Ectodermal cell (in vitro differentiated cells): ENCODE measurements at regions not wholly inside any gene's neighbourhood (a gene's known extent, or its start where the extent isn't known, plus 50 kb on each side); places are given as distances from the start of the nearest gene placed in this dataset.

Experiments used
- H3K27ac ChIP-seq: 2 replicates; pipeline ENCODE4 v1.7.0; 2013; ENCODE audit warnings: mild to moderate bottlenecking, low read depth, low read length; ENCODE audit not compliant: insufficient read depth, poor library complexity, severe bottlenecking
- H3K27me3 ChIP-seq: 2 replicates; pipeline ENCODE4 v1.7.0; 2013; ENCODE audit warnings: mild to moderate bottlenecking, low read length; ENCODE audit not compliant: insufficient read depth, control insufficient read depth, poor library complexity, severe bottlenecking
- H3K36me3 ChIP-seq: one replicate; pipeline ENCODE4 v1.7.0; 2013; ENCODE audit warnings: low read length; ENCODE audit not compliant: control insufficient read depth, insufficient read depth
- H3K4me1 ChIP-seq: one replicate; pipeline ENCODE4 v1.7.0; 2013; ENCODE audit warnings: low read length; ENCODE audit not compliant: control insufficient read depth, insufficient read depth
- H3K4me3 ChIP-seq: 2 replicates; pipeline ENCODE4 v1.7.0; 2013; ENCODE audit warnings: low read depth, low read length, control low read depth; ENCODE audit not compliant: insufficient read depth
- H3K9me3 ChIP-seq: 2 replicates; pipeline ENCODE4 v1.7.0; 2013; ENCODE audit warnings: mild to moderate bottlenecking, low read length, moderate library complexity; ENCODE audit not compliant: control insufficient read depth
- WGBS, 2 experiments: methylation state at CpG; one replicate each; pipeline ENCODE4 v1.1.7; 2013; ENCODE audit warnings: missing lambda C conversion rate in 2 of 2; 5-methylcytosine and 5-hydroxymethylcytosine counted together

GRCh38 chr9:8014997-8015682 lies 215.6 kb upstream of the DMAC1 start:
- H3K9me3 ChIP-seq = no peaks in the 10 kb centered on the region
- peaks cover 3% of the 10 kb centered on the region for H3K4me1 ChIP-seq
- no peaks in the 10 kb centered on the region for H3K27me3 ChIP-seq
- H3K4me3 ChIP-seq = no peak overlapping the region
- 89 to 90% methylated on average over 2 of the region's 2 CpGs for WGBS, 2 experiments
- H3K36me3 ChIP-seq = no peaks in the 10 kb centered on the region
- no peak overlapping the region for H3K27ac ChIP-seq

GRCh38 chr9:8012986-8013385 lies 213.4 kb upstream of the DMAC1 start:
- Histone ChIP-seq H3K9me3 (no peaks in the 10 kb centered on the region), H3K36me3 (no peaks in the 10 kb centered on the region), H3K4me3 (no peak overlapping the region), H3K4me1 (no peaks in the 10 kb centered on the region), H3K27me3 (no peaks in the 10 kb centered on the region), H3K27ac (no peak overlapping the region)
- 85 to 90% methylated on average over 6 of the region's 6 CpGs for WGBS, 2 experiments

- H3K4me3 ChIP-seq = no peak overlapping the region
Observed at GRCh38 chr9:8011974-8012373, 212.4 kb upstream of the DMAC1 start.

GRCh38 chr9:7996558-7996957 lies 197.0 kb upstream of the DMAC1 start:
- H3K4me3 ChIP-seq = no peak overlapping the region
- H3K36me3 ChIP-seq = no peaks in the 10 kb centered on the region
- H3K27me3 ChIP-seq = no peaks in the 10 kb centered on the region
- no peaks in the 10 kb centered on the region for H3K4me1 ChIP-seq
- 85 to 94% methylated on average over 1 of the region's 1 CpG for WGBS, 2 experiments
- no peaks in the 10 kb centered on the region for H3K9me3 ChIP-seq
- H3K27ac ChIP-seq = no peak overlapping the region

More at GRCh38 chr9:8011974-8012373, 212.4 kb upstream of the DMAC1 start:
- Histone ChIP-seq H3K4me1 (no peaks in the 10 kb centered on the region), H3K36me3 (no peaks in the 10 kb centered on the region), H3K9me3 (no peaks in the 10 kb centered on the region), H3K27me3 (no peaks in the 10 kb centered on the region), H3K27ac (no peak overlapping the region)
- 97 to 100% methylated on average over 1 of the region's 1 CpG for WGBS, 2 experiments

GRCh38 chr9:7988644-7989280 lies 189.2 kb upstream of the DMAC1 start:
- WGBS, 2 experiments = 71 to 73% methylated on average over 1 of the region's 1 CpG
- no peak overlapping the region for H3K27ac ChIP-seq
- H3K36me3 ChIP-seq = no peaks in the 10 kb centered on the region
- no peak overlapping the region for H3K4me3 ChIP-seq
- no peaks in the 10 kb centered on the region for H3K4me1 ChIP-seq
- no peaks in the 10 kb centered on the region for H3K9me3 ChIP-seq
- no peaks in the 10 kb centered on the region for H3K27me3 ChIP-seq

GRCh38 chr9:7984692-7985091 lies 185.1 kb upstream of the DMAC1 start:
- H3K36me3 ChIP-seq = no peaks in the 10 kb centered on the region
- H3K4me3 ChIP-seq = no peak overlapping the region
- no peak overlapping the region for H3K27ac ChIP-seq
- 89 to 91% methylated on average over 4 to 5 of the region's 5 CpGs for WGBS, 2 experiments
- peaks cover 4% of the 10 kb centered on the region for H3K4me1 ChIP-seq
- H3K27me3 ChIP-seq = no peaks in the 10 kb centered on the region
- no peaks in the 10 kb centered on the region for H3K9me3 ChIP-seq

- Histone ChIP-seq H3K36me3 (no peaks in the 10 kb centered on the region), H3K9me3 (no peaks in the 10 kb centered on the region), H3K27me3 (no peaks in the 10 kb centered on the region), H3K4me3 (no peak overlapping the region), H3K4me1 (peaks cover 4% of the 10 kb centered on the region), H3K27ac (no peak overlapping the region)
- 63 to 88% methylated on average over 1 of the region's 2 CpGs for WGBS, 2 experiments
Observed at GRCh38 chr9:7984203-7984602, 184.6 kb upstream of the DMAC1 start.

GRCh38 chr9:7983490-7983889 lies 183.9 kb upstream of the DMAC1 start:
- 71 to 77% methylated on average over 4 to 5 of the region's 5 CpGs for WGBS, 2 experiments
- no peak overlapping the region for H3K27ac ChIP-seq

GRCh38 chr9:7982907-7983306 lies 183.3 kb upstream of the DMAC1 start:
- no peaks in the 10 kb centered on the region for H3K36me3 ChIP-seq
- WGBS, 2 experiments = 86 to 89% methylated on average over 4 of the region's 4 CpGs
- H3K4me1 ChIP-seq = peaks cover 4% of the 10 kb centered on the region
- no peak overlapping the region for H3K27ac ChIP-seq
- no peaks in the 10 kb centered on the region for H3K27me3 ChIP-seq
- H3K4me3 ChIP-seq = no peak overlapping the region
- H3K9me3 ChIP-seq = no peaks in the 10 kb centered on the region

More at GRCh38 chr9:7983490-7983889, 183.9 kb upstream of the DMAC1 start:
- Histone ChIP-seq H3K9me3 (no peaks in the 10 kb centered on the region), H3K4me1 (peaks cover 4% of the 10 kb centered on the region), H3K4me3 (no peak overlapping the region), H3K27me3 (no peaks in the 10 kb centered on the region), H3K36me3 (no peaks in the 10 kb centered on the region)

- Histone ChIP-seq H3K4me1 (peaks cover 4% of the 10 kb centered on the region), H3K36me3 (no peaks in the 10 kb centered on the region), H3K27me3 (no peaks in the 10 kb centered on the region), H3K27ac (no peak overlapping the region), H3K9me3 (no peaks in the 10 kb centered on the region), H3K4me3 (no peak overlapping the region)
- WGBS, 2 experiments = 76 to 91% methylated on average over 2 of the region's 2 CpGs
Observed at GRCh38 chr9:7980691-7981289, 181.2 kb upstream of the DMAC1 start.
